Stimulated activated CD4-positive, alpha-beta T cell treated with anti-CD3 and anti-CD28 coated beads, TNF-alpha, amount 100 ng/mL, for 24 hours (primary cell): ENCODE measurements at regions not wholly inside any gene's neighbourhood (a gene's known extent, or its start where the extent isn't known, plus 50 kb on each side); places are given as distances from the start of the nearest gene placed in this dataset.
"Not testable (repeated sequence)": the region's sequence is repeated elsewhere in the genome, so short reads cannot be mapped to it uniquely, and the experiment has no call there.

Experiments
- DNase-seq, 3 experiments: peaks; one replicate each; pipeline ENCODE4 v3.0.0-alpha.2; 2020; ENCODE audit warnings: low read depth in 3 of 3

DNA sequence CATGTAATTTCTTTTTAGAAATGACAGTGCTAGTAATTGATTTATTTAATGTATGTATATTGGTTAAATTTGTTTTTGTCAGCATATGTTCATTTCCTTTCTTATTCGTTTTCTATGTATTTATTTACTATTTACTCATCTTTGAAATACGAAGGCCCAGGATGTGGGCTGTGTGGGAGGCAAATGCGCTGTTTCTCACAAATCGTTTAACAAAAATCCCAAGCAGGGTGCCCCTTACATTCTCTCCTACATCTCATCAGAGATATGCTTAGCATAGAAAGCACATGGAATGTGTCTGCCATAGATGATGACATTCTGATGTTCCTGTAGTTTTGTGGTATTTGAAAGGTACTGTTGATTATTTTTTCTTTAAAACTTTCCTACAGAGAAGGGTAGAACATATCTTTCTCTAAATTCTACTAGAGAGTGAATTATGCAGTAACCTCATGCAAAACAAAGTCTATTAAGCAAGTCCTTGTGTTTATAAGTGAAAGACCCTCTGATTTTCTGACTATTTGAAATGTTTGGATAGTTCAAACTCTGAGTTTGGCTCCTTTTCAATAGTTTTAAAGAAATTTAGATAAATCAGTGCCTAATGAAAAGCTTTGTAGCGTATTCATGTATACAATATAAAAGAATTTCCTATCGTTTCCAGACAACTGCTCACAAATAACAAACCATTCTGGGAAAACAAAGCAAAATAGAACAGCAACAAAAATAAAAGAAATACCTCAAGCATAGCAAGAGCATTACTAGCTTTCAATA, 111.1 kb upstream of the VGLL3 start:
- DNase-seq = no peak

DNA sequence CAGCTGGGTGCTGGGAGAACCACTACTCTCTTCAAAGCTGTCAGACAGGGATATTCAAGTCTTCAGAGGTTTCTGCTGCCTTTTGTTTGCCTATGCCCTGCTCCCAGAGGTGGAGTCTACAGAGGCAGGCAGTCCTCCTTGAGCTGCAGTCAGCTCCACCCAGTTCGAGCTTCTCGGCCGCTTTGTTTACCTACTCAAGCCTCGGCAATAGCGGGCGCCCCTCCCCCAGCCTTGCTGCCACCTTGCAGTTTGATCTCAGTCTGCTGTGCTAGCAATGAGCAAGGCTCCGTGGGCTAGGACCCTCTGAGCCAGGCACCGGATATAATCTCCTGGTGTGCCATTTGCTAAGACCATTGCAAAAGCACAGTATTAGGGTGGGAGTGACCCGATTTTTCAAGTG, 106.8 kb upstream of the VGLL3 start:
- not testable (repeated sequence) for DNase-seq

DNA sequence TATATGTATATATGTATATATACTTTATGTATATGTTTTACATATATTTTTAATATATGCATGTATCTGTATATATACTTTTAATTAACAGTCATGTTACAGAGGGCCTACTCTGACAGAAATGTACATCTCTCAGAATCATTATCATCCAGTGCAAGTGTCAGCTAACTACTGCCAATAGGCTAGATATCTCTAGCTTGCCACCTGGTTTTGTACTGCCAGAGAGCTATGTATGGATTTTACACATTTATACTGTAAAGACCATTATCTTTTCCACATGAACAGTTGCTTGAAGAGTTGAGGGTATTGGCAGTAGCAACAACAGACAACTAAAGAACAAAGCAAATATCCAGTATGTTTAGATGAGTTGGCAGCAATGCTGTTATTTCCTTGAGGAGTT, 99.7 kb upstream of the VGLL3 start:
- DNase-seq = no peak

DNA sequence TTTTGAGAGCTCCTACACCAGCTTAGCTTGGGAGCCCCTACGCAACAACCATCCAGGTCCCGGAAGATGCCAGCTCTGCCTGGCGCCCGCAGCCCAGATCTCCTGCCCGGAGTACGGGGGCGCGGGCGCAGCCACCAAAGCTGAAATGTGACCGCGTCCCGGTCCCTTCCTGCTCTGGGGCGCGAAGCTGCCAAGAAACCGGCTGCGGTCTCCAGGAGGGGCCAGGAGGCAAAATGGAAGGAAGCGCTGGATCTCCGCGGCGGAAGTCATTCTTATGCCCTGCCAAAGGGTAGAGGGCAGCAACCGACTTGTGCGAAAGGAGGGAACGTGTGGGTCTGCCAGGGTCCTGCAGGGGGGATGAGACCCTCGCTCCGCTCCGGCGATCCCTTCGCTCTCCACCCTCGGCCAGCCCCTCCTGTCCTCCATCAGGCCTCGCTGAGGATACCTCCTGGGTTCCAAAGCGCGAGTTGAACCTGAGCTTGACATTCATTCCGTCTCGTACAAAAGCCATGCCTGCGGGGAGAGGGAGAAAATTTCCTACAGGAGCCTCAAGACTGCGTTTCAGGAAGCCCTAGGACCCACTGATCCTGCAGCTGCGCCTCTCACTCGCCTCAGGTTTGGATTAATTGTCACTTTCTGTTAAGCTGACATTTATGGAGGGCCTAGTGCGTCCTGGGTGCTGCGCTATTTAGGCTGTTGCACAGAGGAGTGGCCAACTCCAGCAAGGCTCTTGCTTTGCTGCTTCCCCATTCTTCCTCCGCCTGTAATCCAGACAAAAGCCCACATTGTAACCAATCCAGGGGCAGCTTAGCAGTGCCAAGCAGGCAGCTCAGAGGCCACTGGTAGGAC, 98.3 kb upstream of the VGLL3 start:
- no peak for DNase-seq

DNA sequence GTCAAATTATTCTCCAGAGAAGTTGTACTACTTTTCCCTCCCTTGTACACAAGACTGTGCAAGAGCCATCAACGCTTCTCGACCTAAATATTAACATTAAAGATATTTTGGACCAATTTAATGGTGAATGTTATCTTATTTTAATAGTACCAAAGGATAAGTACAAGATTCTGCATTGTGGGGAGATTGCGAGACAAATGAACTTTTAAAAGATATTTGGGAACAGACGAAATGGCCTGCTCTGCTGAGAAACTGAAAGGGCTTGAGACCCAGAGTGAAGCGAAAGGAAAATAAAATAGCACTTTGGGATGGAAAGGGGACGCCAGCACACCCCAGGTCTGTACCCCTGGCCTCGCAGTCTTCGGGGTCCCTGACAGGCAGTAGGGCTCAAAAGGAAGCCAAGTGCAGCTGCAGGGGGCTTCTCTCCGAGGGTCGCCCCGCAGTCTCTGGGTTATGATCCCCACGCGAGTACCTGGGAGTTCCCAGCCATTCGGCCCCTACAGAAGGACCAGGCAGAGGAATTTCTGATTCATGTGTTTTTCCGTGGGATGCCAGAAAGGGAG, 97.6 kb upstream of the VGLL3 start:
- DNase-seq = no peak

DNA sequence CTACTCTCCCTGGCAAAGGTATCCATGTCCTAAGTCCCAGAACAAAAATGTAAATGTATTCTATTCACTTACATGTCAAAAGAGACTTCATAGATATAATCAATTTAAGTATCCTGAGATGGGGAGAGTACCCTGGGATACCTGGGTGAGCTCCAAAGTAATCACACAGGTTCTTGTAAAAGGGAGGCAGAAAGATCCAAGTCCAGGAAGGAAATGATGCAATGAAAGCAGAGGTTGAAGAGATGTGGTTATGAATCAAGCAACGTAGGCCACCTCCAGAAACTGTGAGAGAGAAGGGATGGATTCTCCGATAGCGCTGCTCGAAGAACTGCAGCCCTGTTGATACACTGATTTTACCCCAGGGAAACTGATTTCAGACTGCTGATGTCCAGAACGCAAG, 93.9 kb upstream of the VGLL3 start:
- DNase-seq = no peak

DNA sequence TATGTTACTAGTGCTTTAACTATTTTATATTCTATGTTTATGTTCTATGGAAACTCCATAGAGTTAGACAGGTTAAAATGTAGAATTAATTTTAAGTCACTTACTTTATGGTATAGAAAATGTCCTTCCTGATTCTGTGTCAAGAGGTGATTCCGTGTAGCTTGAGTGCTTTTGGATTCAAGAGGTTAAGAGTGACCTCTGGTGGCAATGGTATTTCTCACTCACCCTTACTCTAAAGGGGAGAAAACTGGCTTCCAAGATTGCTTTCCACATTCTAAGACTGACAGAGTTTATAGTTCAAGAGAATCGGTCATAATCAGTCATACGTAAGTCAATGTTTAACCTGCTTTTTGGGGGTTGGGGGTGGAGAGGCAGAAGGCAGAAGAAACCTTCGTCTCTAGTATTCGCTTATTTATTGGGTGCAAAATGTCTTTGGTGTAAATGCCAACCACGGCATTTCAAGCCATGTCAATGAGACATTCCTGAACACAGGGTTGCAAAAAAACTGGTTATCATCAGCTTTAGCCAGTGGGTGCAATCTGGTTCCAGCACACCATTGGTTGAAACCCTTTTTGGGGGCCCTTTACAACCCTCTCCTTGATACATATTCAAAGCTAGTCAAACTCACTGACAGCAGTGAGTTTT, 92.0 kb upstream of the VGLL3 start:
- no peak for DNase-seq

DNA sequence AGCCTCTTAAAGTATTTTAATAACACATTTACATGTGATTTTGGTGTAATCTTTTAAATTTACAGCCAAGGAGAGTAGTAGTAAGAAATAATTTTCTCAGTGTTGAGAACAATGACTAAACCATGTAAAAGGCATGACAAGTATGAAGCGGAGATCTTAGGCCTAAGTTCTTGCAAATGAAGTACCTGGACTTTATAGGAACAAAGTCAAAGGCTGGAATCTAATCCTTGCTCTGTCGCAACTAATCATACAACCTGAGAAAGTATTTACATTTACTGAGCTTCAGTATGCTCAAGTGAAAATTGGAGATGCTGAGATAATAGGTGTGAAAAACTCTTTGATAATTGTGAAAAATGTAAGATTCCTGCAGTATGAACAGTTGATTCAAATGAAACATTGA, 86.4 kb upstream of the VGLL3 start:
- no peak for DNase-seq

DNA sequence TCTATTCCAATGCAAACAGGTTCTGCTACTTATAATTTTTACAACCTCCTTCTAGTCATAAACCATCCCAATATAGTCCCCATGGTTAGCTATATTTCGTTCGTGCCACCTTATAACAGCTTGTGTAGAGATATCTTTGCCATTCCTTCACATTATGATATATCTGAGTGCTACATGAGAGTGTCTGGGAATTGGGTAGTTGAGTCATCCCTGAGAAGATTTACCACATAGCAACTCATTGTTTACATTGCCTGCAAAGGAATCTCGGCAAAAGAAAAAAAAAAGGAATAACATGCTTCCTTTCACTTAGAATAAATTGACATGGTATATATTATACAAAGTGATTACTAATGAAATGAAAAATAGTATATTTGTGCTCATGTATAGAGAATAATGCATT, 86.0 kb upstream of the VGLL3 start:
- no peak for DNase-seq

DNA sequence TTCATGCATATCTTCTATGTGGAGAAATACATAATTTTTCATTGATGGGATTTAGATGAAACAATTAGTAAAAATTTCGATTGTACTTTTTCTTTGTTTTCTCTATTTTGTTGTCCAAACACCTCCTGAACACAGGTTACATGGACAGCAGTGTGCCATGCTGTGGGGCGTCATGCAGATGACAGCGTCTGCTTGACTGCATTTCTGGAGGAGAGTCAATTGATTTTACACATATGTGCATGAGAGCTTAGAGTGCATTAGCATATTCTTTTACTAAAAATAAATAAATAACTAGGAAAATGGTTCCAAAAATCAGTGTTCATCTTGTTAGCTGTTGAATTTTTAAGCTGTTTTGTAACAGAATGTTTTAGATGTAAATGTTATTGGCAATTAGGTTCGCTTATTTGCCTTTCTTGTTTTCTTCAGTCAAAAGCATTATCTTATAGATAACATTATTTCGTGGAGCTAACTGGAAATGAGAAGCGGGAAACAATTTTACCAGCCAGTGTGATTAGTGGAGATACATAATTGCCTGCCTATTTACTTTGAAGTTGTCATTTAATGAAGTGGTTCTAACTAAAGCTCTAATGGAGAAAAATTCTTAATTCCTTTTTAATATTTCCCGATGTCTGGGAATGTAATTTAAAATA, 82.7 kb upstream of the VGLL3 start:
- DNase-seq = no peak

DNA sequence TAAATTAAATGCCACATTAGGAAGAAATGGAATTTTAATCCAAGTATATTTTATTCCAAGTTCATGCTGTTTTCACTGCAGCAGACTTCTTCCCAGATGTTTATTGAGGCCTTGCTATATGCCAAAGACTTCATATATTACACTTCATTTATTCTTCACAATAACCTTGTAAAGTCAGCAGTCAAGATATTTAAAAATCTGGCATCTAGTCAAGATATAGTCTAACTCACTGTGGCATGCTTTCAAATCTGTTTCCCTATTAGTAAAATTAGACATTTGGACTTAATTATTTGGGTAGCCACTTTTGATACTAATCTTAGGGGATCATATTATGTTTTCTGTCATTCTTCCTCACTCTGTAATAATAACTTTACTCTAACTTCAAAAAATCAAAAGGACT, 81.5 kb upstream of the VGLL3 start:
- no peak for DNase-seq

DNA sequence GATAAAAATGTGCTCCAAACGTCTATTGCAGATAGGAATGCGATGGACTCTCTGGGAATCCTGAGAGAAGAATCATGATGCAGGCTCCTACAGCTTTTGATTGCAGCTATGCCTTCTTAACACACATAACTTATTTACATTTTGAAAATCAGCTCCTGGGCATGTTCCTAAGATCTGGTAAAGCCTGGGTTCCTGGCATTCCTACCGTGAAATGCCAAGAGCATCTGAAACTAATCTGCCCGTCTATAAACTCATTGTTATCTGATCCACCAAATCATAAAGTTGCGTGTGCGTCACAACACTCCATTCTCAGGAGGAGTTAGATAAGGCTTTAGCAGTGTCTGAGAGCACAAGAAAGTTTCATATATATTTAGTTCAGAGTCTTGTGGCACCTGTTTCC, 79.0 kb upstream of the VGLL3 start:
- DNase-seq = no peak

DNA sequence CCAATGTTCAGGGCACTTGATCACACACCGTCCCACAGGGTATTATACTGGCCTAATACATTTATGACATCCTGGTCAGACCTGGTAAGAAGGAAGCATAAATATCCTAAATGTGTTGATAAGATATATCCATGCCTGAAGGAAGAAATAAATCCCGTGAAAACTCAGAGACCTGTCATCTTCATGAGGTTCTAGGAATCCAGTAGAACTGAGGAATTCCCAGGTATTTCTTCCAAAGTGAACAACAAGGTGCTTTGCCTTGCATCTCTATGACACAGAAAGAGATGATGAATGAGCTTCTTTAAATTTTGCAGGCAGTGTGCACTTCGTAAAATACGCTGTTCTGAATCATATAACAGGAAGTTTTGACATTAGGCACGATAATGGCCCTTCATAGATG, 78.1 kb upstream of the VGLL3 start:
- DNase-seq = no peak

DNA sequence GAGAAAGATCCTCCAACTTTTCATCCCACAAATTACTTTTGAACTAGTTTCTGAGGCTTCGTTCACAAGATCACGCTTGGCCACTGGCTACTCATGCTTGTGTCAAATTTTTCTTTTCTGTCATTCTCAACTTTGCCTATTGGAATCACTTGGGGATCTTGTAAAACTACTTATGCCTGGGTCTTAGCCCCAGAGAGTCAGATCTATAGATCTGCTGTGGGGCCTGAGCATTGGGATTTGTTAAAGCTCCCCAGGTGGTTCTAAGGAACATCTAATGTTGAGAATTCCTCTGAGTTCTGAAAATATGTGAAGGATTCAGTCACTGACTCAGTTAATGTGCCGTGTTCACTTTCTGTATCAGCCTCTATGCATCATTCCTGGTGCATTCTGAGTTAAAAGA, 71.7 kb upstream of the VGLL3 start:
- no peak for DNase-seq

DNA sequence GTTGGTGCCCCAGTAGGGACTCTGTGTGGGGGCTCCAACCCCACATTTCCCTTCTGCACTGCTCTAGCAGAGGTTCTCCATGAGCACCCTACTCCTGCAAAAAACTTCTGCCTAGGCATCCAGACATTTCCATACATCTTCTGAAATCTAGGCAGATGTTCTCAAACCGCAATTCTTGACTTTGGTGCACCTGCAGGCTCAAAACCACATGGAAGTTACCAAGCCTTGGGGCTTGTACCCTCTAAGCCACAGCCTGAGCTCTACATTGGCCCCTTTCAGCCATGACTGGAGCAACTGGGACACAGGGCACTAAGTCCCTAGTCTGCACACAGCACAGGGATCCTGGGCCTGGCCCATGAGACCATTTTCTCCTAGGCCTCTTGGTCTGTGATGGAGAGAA, 66.5 kb upstream of the VGLL3 start:
- DNase-seq = no peak

DNA sequence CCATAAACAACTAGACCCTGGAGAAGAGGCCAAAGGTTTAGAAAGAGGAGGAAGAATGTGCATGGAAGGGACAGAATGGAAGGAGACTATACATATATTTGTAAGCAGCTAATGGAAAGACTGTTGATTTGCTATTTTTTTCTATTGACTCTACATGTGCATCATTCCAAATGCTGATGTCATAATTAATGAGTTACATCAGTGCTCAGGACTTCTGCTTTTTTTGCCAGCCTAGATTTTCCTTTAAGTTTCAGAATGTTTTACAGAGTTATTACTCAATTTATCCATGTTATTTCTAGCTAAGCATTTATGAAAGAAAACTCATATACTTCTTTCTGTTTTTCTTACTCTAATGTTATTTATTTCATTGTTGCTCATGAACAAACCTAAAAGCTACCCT, 62.6 kb upstream of the VGLL3 start:
- no peak for DNase-seq

DNA sequence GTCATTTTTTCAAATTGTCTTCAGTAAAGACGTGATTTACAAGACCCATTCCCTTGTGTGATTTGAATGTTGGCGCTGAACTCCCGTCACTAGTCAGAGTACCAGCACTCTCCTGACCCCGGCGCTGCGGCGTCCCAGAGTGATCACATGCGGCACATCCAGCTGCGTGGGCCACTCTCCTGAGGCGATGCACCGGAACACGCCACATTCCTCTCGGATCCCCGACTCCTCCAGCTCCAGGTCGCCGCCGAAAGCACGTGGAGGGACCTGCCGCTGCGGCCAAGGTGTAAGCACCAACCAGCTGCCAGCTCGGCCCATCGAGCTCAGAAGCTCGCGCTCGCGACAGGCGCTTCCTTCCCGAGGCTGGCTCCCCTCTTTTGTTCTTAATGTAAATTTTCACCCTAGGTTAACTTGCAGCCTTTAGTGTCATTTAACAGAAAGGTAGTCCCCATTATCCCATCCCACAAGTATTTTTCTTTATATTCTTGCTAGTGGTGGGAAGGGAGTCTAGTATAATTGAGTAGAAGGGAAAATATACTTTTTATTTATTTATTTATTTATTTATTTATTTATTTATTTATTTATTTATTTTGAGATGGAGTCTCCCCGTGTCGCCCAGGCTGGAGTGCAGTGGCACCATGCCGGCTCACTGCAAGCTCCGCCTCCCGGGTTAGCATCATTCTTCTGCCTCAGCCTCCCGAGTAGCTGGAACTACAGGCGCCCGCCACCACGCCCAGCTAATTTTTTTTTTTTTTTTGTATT, 61.7 kb upstream of the VGLL3 start:
- DNase-seq = no peak

DNA sequence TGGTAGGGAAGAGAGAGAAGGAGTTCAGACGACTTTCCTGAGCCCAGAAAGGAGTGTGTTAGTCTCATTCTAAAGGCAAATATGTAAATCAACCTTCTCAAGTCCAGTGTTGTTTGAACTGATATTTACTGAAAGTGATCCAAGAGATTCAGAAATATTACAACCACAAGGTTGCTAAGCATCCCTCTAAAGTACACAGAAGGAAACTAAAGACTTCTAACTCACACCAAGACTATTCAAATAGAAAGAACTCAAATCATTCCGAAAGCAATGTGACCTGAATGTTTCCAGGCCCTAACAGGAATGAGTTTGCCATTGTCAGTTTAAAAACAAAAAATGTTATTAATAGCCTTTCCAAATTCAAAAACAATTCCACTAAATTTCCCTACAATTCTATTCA, 56.9 kb upstream of the VGLL3 start:
- no peak for DNase-seq

DNA sequence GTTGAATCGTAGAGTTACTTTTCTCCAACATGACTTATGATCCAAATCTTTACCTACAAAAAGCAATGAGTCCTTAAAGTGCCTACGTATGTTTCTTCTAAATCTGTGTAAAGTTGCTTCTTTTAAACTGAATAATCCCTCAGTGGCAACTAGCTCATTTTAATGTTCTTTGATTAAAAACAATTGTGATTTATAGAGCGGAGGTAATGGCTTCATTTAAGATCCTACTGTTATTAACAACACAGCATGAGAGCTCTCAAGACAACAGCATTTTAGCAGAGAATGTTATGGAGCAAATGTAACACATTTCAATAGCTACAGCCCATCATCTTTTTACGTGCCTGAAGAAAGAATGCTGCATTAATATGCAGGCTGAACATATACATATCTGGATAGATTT, 55.3 kb upstream of the VGLL3 start:
- DNase-seq = no peak

DNA sequence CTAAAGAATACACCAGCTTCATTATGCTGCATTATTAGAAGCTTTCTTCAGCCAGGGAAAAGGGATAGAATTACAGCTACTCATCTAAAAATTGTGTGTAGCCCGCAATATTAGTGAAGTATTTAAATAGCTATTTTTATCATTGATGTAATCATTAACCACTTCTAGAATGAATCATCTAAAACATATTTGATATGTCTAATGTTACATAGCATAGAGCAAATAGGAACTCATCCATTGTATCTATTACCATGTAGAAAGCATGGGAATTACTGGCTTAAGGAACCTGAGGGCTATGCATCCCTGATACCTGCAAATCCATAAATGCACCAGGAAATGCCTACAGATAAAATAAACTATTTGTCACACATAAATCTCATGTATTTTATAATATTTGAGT, 54.5 kb upstream of the VGLL3 start:
- no peak for DNase-seq

DNA sequence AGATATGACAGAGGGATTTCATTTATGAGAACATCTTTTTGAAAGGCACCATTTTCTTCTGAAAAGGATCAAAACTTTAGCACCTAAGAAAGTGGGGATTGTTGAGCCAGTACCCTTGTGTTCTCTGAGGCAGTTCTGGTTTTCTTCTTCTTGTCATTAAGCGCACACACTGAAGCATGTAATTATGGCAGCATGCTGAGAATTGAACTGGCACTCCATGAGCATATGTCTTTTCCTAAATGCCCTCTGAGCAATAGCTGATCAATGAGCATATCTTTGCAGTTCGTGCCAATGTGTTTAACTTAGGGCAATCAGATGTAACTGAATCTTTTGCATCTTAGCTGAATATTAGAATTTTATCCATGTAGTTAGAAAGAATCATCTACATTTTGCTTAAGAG, 53.9 kb upstream of the VGLL3 start:
- DNase-seq = no peak
